NCI-H1694 (cell line): ENCODE measurements at regions not wholly inside any gene's neighbourhood (a gene's known extent, or its start where the extent isn't known, plus 50 kb on each side); places are given as distances from the start of the nearest gene placed in this dataset.
"Not testable (repeated sequence)": the region's sequence is repeated elsewhere in the genome, so short reads cannot be mapped to it uniquely, and the experiment has no call there.

Experiments
- DNase-seq: peaks from one replicate; lab custom pipeline; 2025; lab: John Stamatoyannopoulos, UW

- no peak for DNase-seq
Measured at GRCh38 chr19:31529121-31529520, 179.9 kb upstream of the TSHZ3 start.

GRCh38 chr19:31530781-31531180 is 181.5 kb upstream of the TSHZ3 start:
- DNase-seq, result no peak

GRCh38 chr19:31531326-31531725 is 182.1 kb upstream of the TSHZ3 start:
- no peak for DNase-seq

- no peak for DNase-seq
Measured at GRCh38 chr19:31532034-31532433, 182.8 kb upstream of the TSHZ3 start.

- DNase-seq, result no peak
Measured at GRCh38 chr19:31533114-31533513, 183.9 kb upstream of the TSHZ3 start.

GRCh38 chr19:31534231-31534630 is 185.0 kb upstream of the TSHZ3 start:
- no peak for DNase-seq

GRCh38 chr19:31534786-31535657 is 185.8 kb upstream of the TSHZ3 start:
- no peak for DNase-seq

GRCh38 chr19:31535691-31536460 is 186.6 kb upstream of the TSHZ3 start:
- no peak for DNase-seq

GRCh38 chr19:31537136-31537535 is 187.9 kb upstream of the TSHZ3 start:
- no peak for DNase-seq

- not testable (repeated sequence) for DNase-seq
Measured at GRCh38 chr19:31537902-31538301, 188.7 kb upstream of the TSHZ3 start.

- no peak for DNase-seq
Measured at GRCh38 chr19:31538879-31539278, 189.6 kb upstream of the TSHZ3 start.

GRCh38 chr19:31539386-31539785 is 190.2 kb upstream of the TSHZ3 start:
- no peak for DNase-seq

GRCh38 chr19:31541396-31541795 is 192.2 kb upstream of the TSHZ3 start:
- DNase-seq, result no peak

GRCh38 chr19:31543456-31543855 is 194.2 kb upstream of the TSHZ3 start:
- DNase-seq, result no peak

GRCh38 chr19:31545777-31546176 is 196.5 kb upstream of the TSHZ3 start:
- no peak for DNase-seq

GRCh38 chr19:31546205-31546960 is 197.1 kb upstream of the TSHZ3 start:
- no peak for DNase-seq

GRCh38 chr19:31548941-31549340 is 199.7 kb upstream of the TSHZ3 start:
- DNase-seq, result peak; percentile 2

GRCh38 chr19:31553112-31553845 is 204.0 kb upstream of the TSHZ3 start:
- no peak for DNase-seq

GRCh38 chr19:31553846-31554215 is 204.6 kb upstream of the TSHZ3 start:
- no peak for DNase-seq

- no peak for DNase-seq
Measured at GRCh38 chr19:31554360-31554759, 205.1 kb upstream of the TSHZ3 start.

GRCh38 chr19:31555634-31556215 is 206.5 kb upstream of the TSHZ3 start:
- no peak for DNase-seq
